DMS153 treated with DMSO at 0.1 percent for 48 hours (cell line): ENCODE measurements at regions not wholly inside any gene's neighbourhood (a gene's known extent, or its start where the extent isn't known, plus 50 kb on each side); places are given as distances from the start of the nearest gene placed in this dataset.
"Not testable (repeated sequence)": the region's sequence is repeated elsewhere in the genome, so short reads cannot be mapped to it uniquely, and the experiment has no call there.

Experiments
- DNase-seq: peaks from one replicate; lab custom pipeline; 2025; ENCODE audit not compliant: unreplicated experiment; lab: John Stamatoyannopoulos, UW

DNA sequence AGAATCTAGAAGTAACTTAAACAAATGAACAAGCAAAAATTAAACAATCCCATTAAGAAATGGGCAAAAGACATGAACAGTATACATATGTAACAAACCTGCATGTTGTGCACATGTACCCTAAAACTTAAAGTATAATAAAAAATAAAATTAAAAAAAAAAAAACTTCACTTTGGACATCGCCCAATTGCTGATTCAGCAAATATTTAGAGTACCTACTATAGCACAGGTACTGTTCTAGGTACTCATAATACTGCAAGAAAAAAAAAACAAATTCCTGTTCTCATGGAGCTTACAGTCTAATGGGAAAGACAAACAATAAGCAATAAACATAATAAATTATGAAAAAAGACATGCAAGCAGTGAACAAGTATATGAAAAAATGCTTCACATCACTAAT is 501.5 kb upstream of the HS3ST5 start:
- no peak for DNase-seq

DNA sequence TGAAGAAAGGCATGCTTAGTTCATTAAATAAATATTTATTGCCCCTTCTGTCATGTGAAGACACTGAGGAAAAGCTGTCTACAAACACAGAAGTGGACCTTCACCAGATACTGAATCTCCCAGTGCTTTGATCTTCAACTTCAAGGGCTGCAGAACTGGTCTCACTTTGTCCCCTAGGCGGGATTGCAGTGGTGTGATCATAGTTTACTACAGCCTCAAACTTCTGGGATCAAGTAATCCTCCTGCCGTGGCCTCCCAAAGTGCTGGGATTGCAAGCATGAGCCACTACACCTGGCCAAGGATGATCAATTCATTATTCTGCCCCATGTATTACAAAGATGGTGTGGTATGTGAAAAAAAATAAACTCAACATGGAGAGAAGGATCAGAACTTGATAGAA is 496.2 kb upstream of the HS3ST5 start:
- no peak for DNase-seq

- no peak for DNase-seq
These were observed 490.4 kb upstream of the HS3ST5 start for GRCh38 chr6:114833211-114833610.

- no peak for DNase-seq
These were observed 487.7 kb upstream of the HS3ST5 start for GRCh38 chr6:114830515-114830914.

DNA sequence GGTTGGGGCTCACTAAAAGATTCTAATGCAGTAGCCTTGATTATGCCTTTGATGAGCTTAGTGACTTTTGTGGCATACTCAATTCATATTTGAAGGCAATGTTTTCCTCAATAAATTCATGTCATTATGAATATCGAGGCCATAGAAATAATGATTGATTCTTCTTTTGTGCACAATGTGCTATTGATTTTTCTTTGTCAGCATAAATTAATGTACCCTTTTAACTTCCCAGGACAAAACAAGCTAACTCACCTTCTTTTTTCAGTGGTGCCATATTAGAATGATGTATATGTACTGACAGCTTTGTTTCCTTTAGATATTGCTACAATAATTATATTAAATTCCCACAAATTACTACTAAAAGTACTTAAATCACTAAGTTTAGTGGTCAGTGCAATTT is 484.3 kb upstream of the HS3ST5 start:
- DNase-seq: no peak

DNA sequence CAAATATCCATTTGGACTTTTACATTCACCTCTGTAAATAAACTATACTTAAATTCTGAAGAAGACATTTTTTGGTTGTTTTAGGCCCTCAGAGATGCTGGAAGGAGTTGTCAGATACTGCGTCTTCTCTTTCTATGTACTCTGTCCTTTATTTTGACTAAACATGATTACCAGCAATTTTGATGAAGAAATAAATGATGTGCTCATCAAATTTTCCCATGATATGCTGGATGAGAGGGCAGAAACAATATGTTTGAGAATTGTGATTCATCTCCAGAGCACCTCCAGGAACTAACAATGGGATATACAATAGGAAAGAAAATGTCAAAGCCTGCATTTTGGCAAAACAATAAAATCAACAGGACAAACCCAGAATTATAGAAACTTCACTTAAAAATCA is 481.6 kb upstream of the HS3ST5 start:
- no peak for DNase-seq

- no peak for DNase-seq
These were observed 473.9 kb upstream of the HS3ST5 start for GRCh38 chr6:114816678-114817077.

- no peak for DNase-seq
These were observed 467.6 kb upstream of the HS3ST5 start for GRCh38 chr6:114810468-114810867.

DNA sequence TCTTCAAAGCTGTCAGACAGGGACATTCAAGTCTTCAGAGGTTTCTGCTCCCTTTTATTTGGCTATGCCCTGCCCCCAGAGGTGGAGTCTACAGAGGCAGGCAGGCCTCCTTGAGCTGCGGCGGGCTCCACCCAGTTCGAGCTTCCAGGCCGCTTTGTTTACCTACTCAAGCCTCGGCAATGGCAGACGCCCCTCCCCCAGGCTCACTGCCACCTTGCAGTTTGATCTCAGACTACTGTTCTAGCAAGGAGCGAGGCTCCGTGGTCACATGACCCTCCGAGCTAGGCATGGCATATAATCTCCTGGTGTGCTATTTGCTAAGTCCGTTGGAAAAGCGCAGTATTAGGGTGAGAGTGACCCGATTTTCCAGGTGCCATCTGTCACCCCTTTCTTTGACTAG is 462.6 kb upstream of the HS3ST5 start:
- not testable (repeated sequence) for DNase-seq

DNA sequence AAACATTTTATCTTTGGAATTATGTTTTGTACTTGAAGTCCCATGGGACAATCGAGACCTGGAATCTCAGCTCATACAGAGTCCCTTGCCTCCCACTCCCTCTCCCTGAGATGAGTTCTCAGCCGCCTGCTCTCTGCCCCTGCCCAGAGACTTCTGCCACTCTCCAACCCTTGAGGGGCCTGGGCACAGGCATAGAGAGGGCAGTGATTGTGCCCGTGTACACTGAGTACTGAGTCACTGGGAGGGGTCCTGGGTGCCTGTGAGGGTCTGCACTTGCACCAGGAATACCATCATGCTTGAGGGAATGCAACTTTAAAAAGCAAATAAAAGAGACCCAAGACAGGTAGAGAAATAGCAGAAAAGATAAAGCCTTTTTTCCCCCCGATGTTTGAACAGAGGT is 453.8 kb upstream of the HS3ST5 start:
- no peak for DNase-seq

DNA sequence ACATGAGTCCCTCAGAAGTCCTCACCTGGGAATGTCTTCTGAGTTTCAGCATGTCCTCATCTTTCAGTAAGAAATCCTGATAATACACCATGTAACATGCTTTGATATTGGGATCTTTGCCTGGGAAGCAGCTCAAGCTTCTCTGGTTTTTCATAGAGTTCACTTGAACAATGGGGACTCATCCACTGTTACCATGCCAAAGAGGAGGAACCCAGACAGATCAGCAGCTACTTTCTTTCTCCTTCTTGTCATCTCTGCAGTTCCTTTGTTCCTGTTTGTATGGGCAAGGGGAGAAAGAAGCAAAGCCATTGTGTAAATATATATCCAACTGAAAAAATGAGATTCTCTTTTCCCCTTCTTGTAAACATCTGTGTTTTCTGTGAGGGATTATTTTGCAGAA is 450.6 kb upstream of the HS3ST5 start:
- DNase-seq: no peak

GRCh38 chr6:114785235-114786127 is 442.7 kb upstream of the HS3ST5 start:
- no peak for DNase-seq

- DNase-seq: no peak
These were observed 441.0 kb upstream of the HS3ST5 start for GRCh38 chr6:114783783-114784182.

DNA sequence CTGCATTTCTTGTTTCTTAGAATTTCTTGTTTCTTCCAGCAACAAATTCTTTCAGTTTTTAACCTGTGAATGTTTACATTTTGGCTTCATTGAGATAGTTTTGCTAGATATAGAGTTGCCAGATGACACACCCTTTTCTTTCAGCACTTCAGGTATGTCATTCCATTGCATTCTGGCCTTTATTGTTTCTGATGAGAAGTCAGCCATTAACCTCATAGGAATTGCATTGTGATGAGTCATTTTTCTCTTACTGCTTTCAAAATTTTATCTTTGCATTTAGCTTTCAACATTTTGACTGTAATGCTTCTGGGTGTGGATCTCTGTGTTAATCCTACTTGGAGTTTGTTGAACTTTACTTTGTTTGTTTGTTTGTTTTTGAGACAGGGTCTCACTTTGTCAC is 440.3 kb upstream of the HS3ST5 start:
- DNase-seq: no peak

GRCh38 chr6:114764866-114765265 is 422.0 kb upstream of the HS3ST5 start:
- DNase-seq: no peak

DNA sequence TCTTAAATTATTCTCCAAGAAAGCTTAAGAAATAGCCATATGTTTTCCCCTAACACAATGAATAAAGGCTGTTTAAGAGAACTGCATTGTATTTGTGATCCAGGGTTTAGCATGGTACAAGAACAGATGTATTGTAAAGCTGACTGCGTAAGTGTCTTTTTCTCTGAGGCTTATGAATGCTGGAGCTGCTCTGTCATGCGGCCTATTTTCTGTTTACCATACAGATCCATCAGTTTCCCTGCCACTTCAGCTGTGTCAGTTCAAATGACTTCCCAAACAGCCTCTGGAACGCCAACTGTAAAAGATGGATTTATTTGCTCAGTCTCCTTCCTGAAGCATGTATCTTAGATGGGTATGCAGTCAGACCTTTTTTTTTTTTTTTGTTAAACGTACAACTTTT is 419.3 kb upstream of the HS3ST5 start:
- peak; percentile 18 for DNase-seq

- DNase-seq: peak; percentile 42
These were observed 405.3 kb upstream of the HS3ST5 start for GRCh38 chr6:114747995-114748625.

GRCh38 chr6:114740547-114740946 is 397.7 kb upstream of the HS3ST5 start:
- DNase-seq: no peak

DNA sequence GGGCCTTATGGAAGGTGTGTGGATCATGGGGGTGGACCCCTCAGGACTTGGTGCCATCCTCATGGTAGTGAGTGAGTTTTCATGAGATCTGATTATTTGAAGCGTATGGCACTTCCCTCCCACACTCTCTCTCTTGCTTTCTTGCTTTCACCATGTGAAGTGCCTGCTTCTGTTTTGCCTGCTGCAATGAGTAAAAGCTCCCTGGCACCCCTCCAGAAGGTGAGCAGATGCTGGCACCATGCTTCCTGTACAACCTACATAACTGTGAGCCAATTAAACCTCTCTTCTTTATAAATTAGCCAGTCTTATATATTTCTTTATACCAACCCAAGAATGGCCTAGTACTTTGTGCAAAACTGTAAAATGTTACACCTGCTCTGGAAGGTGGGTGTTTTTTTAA is 396.8 kb upstream of the HS3ST5 start:
- DNase-seq: no peak

- no peak for DNase-seq
These were observed 392.4 kb upstream of the HS3ST5 start for GRCh38 chr6:114735025-114735735.

DNA sequence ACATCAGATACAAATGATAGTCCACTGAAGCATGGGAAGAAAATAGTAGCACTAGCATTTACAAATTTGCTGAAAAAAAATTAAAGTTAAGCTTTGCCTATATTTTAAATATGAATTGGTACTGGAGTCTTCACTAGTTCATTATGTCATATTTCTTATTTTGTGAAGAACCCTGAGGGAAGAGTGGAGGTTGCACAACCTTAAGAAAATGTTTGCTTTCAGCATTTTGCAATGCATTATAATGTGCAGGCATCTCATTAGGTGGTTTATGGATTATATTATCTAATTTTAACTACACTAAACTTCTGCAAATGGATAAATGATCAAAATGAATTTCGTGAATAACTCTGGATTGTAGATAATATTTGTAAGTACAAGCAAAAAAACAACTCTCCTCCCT is 390.8 kb upstream of the HS3ST5 start:
- no peak for DNase-seq

DNA sequence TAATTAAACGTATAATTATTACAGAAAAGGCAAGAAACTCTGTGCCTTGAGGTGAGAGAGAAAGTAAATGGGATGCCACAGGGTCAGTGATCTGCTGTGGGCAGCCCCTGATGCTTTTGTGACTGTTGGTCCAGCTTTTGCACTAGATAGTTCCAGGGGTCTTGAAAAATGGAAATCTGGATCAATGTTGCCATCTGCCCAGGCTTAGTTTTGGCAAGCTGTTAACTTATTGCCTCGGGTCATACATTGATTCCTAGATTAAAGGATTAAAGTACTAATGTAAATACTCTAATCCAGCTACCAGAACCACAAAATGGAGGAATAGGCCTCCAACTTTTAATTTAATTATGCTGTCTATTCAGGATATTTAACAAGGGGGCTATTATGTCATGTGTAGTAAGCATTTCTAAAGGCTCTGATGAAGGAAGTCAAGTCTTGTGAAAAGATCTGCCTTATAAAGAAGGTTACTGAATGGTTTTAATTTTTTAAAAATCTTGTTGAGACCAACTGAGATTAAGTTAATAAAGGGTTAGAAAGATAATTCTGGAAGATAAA is 376.0 kb upstream of the HS3ST5 start:
- no peak for DNase-seq
